GM12892 (cell line): ENCODE measurements at regions not wholly inside any gene's neighbourhood (a gene's known extent, or its start where the extent isn't known, plus 50 kb on each side); places are given as distances from the start of the nearest gene placed in this dataset.

Source experiments
- DNase-seq: peaks from one replicate; pipeline ENCODE4 v3.0.0; 2011; ENCODE audit not compliant: insufficient read length
- FAIRE-seq: peaks from 2 replicates; lab custom pipeline; 2011; peaks lifted over from hg19 to GRCh38; lab: Jason Lieb, UNC
- POLR2A ChIP-seq: IDR thresholded peaks from 2 replicates; pipeline ENCODE4 v1.6.1; 2011; ENCODE audit warnings: low read depth, low read length, control low read depth
- POLR2AphosphoS5 ChIP-seq: IDR thresholded peaks from 2 replicates; pipeline ENCODE4 v1.6.1; 2011; ENCODE audit warnings: low read depth, low read length, control low read depth
- TAF1 ChIP-seq: IDR thresholded peaks from 2 replicates; pipeline ENCODE4 v1.6.1; 2011; ENCODE audit warnings: low read depth, mild to moderate bottlenecking, control low read depth, low read length, borderline replicate concordance

- FAIRE-seq = no peak
- TF ChIP-seq POLR2AphosphoS5 (no peak), TAF1 (no peak), POLR2A (no peak)
- no peak for DNase-seq
Measured at GRCh38 chr1:38340409-38340808, 293.8 kb upstream of the POU3F1 start.

GRCh38 chr1:38337711-38338110 is 291.1 kb upstream of the POU3F1 start:
- FAIRE-seq (no peak), DNase-seq (no peak)
- TF ChIP-seq POLR2AphosphoS5 = no peak
- no peak for TF ChIP-seq TAF1
- no peak for TF ChIP-seq POLR2A

DNA sequence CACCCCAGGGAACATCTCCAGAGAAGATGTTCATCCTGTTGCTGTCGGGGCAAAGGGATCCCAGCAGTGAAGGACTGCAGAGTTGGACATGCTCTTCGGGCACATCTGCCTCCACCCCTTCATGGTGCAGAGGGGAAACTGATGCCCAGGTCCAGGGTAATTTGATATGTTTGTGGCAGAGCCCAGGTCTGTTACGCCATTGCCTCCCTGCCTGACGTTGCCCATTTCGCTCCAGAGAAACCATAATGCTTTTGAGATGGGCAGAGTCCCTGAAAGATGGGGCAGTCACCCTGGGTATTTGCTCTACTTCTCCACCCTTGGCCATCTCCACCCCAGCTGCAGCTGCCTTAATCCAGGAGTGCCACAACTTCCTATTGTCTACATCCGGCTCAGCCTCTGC is 290.4 kb upstream of the POU3F1 start:
- FAIRE-seq (no peak), DNase-seq (no peak)
- TF ChIP-seq TAF1 (no peak), POLR2A (no peak), POLR2AphosphoS5 (no peak)

GRCh38 chr1:38336301-38336923 is 289.8 kb upstream of the POU3F1 start:
- FAIRE-seq (no peak), DNase-seq (no peak)
- no peak for TF ChIP-seq TAF1
- TF ChIP-seq POLR2A = no peak
- TF ChIP-seq POLR2AphosphoS5 = no peak

DNA sequence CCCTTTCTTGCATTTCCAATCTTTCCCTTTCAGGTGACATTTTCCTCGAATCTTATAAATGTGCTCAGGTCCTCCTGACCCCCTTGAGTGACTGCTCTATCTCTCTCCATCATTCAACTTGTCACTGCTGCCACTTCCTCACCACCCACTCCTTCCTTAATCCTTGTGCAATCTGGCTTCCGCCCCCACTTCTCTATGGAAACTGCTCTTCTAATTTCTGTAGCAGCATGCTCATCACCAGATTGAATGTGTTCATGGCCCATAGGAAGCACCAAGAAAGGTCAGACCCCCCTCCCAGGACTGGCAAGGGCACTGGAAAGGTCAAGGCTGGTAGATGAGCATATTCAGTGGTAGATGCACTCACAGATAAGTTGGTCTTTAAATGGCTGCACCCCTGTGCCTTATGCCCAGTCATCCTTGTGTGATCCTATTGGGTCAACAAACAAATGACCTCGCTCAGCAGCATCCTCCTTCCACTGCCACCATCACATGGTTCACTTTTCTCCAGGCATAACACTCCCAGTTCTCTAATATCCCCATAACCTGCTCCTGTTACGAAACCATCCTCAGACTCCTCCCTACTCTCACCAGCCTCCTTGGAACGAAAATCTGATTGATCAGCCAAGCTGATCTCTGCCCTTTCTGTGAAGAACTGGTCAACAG is 288.5 kb upstream of the POU3F1 start:
- no peak for DNase-seq
- TF ChIP-seq TAF1 (no peak), POLR2A (no peak), POLR2AphosphoS5 (no peak)
- FAIRE-seq = peak; percentile 24

GRCh38 chr1:38332649-38333310 is 286.2 kb upstream of the POU3F1 start:
- TF ChIP-seq POLR2A = no peak
- TF ChIP-seq POLR2AphosphoS5 = no peak
- TF ChIP-seq TAF1 = no peak
- DNase-seq (no peak), FAIRE-seq (no peak)

DNA sequence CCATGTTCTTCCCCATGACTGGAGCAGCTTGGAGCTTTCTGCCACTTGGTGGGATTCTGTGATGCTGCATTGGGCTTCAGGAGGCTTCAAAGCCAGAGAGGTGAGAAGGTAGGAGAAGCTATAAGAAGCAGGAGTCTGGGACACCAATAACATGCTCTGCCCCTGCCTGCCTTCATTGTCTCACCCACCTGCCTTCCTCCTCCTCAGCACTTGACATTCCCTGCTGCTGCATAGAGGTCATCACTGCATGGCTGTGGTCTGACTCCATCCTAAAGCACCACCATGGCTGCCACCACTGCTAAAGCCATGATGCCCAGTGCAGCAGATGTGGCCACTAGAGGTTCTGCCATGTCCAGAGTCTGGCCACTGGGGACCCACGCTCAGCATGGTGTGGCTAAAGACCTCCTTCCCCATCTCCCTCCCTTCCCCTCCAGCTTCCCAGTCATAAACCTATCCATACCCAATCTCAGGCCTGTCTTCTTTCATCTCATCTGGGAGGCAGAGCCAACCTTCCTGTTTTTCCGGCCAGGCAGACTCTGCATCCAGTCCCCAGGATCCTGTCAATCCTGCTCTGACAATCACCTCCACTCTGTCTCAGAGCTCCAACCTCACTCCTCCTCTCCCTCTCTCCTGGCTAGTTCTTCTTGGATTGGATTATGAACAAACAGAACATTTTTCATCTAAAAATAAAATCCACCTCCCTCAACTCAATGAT is 285.1 kb upstream of the POU3F1 start:
- no peak for DNase-seq
- FAIRE-seq = no peak
- no peak for TF ChIP-seq POLR2AphosphoS5
- no peak for TF ChIP-seq TAF1
- no peak for TF ChIP-seq POLR2A

DNA sequence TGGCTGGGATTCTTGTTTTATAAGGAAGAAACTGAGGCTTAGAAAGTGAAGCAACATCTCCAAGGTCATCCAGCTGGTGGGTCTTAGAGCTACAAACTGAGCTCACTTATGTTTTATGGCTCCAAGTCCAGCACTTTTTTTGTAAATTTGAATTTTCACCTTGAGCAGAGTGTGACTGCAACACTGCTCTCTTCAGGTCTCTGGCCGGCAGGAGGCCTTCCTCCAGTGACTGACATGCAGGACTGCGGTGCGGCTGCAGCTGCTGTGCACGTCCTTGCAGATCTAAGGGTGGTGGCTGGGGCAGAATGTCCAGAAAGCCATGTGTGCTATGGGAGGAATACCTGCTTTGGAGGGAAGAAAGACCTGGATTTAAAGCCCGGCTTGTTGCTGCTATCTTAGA is 284.2 kb upstream of the POU3F1 start:
- DNase-seq (no peak), FAIRE-seq (no peak)
- TF ChIP-seq POLR2A (no peak), POLR2AphosphoS5 (no peak), TAF1 (no peak)

DNA sequence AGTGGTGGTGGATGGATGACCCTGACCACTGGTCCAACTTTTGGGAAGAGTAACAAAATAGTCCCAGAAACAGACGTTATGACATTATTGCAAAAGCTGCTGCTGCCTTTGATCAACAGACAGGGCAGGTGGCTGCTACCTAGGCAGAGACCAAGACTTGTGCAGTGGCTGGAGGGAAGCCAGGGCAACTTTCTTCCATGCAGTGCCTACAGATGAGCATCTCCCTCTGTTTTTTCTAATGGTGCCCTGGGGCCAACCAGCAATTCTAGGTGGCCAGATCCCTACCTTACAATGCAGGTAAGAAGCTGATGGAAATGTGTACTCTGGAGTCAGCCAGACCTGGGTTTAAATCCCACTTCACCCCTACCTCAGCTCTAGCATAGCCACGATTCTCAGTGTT is 283.1 kb upstream of the POU3F1 start:
- TF ChIP-seq TAF1 = no peak
- no peak for TF ChIP-seq POLR2A
- TF ChIP-seq POLR2AphosphoS5 = no peak
- DNase-seq (no peak), FAIRE-seq (no peak)

DNA sequence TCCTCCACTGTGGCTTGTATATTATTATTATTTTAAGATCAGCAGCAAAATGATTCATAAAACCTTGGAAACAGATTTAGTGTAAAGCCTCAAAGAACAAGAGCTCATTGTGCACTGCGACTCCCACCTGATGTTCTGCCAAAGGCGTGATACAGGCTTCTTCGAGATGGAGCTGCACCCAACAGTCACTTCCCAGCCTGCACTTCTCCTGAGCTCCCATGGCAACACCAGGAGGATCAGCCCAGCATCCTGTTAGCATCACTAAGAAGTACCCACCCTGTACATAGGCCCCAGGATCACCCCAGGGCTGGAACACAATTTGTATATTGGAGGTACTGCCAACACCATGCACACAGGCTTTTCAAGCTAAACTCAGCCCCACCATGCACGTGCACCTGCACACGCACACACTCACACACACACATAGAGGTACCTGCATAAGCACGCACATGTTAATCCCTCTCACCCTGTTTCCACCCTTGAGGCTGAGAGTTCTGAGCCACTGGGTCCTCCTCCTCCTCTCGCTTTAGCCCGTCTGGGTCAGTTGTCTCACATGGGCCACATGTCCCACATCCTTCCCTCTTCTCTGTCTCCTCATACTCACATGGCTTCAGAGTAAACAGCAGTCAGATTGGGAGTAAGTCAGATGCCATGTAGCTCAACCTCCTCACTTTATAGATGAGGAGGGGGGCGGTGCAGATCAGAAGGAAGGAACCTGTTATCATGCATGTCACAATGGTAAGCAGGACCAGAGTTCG is 281.9 kb upstream of the POU3F1 start:
- FAIRE-seq (no peak), DNase-seq (no peak)

More for the DNA sequence above, 281.9 kb upstream of the POU3F1 start:
- TF ChIP-seq POLR2A (no peak), POLR2AphosphoS5 (no peak), TAF1 (no peak)
